HG02938 (cell line): ENCODE measurements at regions not wholly inside any gene's neighbourhood (a gene's known extent, or its start where the extent isn't known, plus 50 kb on each side); places are given as distances from the start of the nearest gene placed in this dataset.

Experiments
- ATAC-seq: cut with Tn5 transposase; IDR thresholded peaks from one replicate; pipeline ENCODE4 v1.9.1; 2021; ENCODE audit warnings: mild to moderate bottlenecking, moderate library complexity; ENCODE audit not compliant: unreplicated experiment

DNA sequence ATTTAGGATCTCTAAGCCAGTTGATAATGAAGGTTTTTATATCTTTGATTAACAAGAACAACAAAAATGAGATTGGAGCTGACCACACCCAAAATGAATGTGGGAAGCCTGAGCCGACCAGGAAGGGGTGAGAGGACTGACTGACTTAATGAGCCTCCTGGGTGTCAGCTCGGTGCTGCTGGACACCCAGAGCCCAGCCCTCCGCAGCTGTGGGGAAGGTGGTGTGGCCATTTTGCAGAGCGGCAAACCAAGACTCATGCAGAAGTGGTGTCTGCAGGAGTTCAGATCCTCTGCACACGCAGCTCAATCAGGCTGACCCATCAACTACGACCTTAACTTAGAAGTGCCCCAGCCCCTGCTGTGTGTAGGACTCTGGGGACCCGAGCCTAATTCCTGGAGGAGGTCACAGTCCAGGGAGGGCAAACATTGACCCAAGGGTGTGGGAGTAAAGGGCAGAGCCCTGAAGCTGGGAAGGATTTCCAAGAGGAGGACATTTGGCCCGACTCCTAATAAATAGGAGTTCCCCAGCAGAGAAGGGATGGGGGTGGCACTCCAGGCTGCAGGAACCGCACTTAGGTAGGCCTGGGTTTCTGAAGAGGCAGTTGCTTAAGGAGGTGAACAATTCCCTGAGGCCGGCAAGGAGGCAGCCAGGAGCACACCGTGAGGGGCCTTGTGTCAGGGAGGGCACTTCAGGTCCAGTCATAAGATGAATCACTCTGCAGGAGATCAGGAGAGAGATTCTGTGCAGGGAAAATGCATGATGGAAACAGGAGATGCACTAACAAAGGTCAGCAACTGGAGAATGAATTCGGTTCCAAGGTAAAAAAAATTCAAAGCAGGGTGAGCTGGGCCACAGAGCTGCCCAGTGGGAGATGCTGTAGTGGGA, 197.1 kb upstream of the TPM1 start:
- no peak for ATAC-seq

- ATAC-seq = no peak
Measured at GRCh38 chr15:62846131-62846804, 196.3 kb upstream of the TPM1 start.

DNA sequence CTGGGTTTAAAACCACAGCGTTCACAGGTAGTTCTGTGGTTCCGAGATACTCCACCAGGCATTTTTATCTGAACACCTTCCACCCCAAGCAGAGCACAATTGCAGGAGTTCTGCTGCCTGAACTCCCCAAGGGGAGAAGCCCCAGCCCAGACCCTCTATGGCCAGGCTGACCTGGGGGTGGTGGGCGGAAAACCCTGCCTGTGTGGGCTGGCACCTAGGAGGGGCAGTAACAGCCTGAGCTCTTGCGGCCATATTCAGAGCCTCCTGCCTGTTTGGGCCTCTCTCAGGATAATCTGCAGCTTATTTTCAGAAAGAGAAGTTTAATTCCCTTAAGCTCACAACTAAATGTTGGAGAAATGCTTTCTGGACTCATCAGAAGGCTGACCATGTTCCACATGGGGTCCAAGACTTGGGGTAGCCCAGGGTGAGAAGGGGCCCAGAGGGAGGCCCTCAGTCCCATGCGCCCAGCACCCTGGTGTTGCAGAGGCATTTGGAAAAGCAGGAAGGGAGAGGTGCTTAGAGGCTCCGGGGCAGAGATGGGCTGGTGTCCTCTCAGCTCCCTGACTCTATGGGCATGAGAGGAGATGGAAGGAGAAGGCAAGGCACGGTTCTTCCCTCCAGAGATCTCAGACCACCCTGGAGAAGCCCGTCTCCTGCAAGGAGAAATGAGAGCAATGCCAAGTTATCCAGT, 195.6 kb upstream of the TPM1 start:
- no peak for ATAC-seq

GRCh38 chr15:62847900-62848489, 194.6 kb upstream of the TPM1 start:
- ATAC-seq = no peak

GRCh38 chr15:62848632-62849050, 193.9 kb upstream of the TPM1 start:
- no peak for ATAC-seq

- no peak for ATAC-seq
Measured at GRCh38 chr15:62849316-62850106, 193.0 kb upstream of the TPM1 start.

DNA sequence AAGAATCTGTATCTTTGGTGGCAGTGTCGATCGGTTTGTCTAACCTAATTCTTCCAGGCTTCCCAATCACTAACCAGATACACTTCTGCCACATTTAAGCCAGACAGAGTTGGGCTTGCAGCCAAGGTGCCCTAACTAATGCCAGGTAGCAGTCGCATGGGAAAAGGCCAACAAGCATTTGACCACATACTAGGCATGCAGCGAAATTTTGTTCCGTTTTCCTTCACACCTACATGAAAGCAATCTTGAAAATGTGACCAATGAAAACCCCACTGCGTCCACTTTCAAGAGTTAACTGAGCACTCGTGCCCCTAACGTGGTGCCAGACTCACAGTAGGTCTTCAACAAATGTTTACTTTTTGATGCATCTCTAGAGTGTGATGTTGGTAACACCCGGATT, 192.2 kb upstream of the TPM1 start:
- ATAC-seq = no peak

DNA sequence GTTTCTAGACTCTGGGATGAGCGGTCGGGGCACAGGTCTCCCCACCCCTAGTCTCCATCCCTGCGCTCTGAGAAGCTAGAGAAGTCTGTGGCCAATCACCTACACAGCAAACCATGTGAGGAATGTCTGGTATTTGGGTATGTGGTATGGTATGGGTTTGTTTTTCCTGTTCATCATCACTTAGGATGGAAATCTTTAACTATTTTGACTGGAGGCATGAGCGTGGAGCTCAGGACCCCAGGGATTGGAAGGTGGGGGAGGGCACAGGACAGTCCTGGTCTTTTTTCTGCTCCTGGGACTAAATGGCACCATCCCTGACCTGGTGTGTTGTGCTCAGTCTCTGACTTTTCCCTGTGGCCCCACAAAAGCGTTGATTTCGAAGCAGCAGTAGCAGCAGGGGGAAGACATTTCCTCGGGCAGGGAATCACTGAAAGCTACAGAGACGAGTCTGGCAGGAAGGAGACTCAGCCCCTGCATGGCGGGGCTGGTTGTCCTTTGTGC, 191.7 kb upstream of the TPM1 start:
- ATAC-seq = no peak

DNA sequence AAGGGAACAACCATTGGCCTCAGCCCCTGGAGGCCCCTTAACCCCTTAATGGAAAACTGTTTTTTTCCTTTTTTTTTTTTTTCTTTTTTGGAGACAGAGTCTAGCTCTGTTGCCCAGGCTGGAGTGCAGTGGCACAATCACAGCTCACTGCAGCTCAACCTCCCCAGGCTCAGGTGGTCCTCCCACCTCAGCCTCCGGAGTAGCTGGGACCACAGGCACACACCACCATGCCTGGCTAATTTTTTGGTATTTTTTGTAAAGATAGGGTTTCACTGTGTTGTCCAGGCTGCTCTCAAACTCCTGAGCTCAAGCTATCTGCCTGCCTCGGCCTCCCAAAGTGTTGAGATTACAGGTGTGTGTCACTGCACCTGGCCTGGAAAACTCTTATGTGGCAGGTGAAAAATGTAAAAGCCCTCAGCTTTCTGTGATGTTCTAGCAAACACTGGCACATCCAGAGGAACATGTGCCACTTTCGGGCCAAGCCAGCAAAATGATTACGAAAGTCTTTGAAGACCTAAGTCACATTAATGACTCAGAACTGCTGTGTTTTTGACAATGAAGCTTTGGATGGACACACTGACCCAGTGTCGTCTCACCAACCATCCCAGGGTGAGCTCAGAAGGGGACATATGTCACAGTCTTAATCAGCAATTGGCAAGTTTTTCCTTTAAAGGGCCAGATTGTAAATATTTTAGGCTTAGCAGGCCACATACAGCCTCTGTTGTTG, 189.3 kb upstream of the TPM1 start:
- no peak for ATAC-seq

DNA sequence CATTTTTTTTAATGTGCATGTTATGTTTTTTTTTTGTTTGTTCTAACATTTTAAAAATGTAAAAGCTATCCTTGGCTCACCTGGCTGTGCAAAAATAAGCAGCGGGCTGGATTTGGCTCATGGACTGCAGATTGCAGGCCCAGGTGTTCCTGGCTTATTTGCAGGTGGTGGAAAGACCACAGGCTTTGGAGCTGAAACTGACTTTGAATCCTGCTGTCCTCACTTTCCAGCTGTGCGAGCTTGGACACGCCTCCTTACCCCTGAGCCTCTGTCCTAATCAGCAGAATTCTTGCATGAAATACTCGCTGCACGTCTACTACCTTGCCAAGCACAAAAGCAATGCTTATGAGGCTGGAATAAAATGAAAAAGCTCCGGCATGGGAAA, 188.7 kb upstream of the TPM1 start:
- ATAC-seq = no peak

- ATAC-seq = no peak
Measured at GRCh38 chr15:62854420-62855084, 188.0 kb upstream of the TPM1 start.

DNA sequence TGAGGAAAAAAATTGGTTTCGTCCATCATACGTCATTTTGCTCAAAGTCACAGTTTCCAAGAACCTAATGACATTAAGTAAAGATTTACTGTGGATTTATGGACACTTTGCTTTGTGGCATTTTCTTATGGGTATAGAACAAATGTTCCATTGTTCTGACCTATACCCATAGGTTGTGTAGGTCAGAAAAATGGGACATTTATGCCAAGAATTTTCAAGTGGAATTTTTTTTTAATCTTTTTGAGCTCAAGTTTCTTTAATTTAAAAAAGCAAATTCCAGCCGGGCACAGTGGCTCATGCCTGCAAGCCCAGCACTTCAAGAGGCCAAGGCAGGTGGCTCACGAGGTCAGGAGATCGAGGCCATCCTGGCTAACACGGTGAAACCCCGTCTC, 187.5 kb upstream of the TPM1 start:
- ATAC-seq = no peak

DNA sequence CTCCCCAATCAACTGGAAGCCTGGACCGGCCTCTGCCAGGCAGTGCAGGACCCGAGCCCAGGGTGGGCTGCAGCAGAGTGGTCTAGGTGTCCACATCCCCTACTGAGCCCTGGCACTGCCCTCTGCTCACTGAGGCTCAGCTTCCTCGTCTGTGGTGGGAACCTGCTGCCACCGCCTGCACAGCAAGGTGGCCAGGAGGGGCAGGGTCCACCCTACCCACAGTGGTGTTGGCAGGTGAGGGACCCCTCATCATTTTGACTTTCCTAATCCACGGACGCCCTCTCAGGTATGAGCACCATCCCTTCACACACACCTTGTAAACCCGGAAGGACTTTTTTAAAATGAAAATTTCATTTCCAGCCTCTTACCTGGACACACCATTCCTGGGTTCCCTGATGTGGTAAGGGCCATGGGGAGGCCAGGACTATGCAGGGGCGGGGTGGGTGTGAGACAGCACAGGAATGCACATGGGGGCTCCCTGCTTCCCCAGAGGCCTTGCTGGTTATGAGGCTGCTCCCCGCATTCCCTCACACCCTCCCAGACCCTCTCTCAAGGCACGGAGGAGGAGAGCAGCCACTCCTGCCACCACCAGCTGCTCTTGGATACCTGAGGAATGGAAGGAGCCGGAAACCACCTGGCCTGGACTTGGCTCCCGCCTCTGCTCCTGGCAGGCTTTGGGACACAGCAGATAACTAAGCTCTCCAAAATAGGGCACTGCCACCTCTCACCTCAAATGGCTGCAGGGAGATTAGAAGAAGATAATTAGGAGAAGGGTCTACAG, 185.9 kb upstream of the TPM1 start:
- no peak for ATAC-seq

DNA sequence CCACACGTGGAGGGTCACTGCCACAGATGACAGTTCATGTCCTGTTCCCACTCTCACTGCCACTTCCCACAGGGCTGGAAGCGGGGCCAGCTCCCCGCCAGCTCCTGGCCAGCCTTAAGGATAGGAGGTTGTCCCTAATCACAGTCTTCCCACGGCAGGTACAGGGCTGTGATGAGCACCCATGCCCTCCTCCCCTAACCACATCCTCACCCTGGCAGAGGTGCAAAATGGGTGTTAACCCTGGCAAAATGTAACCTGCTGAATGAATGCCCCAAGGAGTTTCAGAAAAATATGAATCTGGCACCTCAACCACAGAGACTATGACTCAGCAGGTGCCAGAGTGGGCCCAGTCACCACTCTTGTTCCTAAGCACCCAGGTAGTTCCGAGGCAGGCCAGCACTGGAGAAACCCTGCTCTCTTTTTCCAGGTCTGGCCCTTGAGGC, 185.1 kb upstream of the TPM1 start:
- no peak for ATAC-seq

- no peak for ATAC-seq
Measured at GRCh38 chr15:62858343-62858742, 184.2 kb upstream of the TPM1 start.

DNA sequence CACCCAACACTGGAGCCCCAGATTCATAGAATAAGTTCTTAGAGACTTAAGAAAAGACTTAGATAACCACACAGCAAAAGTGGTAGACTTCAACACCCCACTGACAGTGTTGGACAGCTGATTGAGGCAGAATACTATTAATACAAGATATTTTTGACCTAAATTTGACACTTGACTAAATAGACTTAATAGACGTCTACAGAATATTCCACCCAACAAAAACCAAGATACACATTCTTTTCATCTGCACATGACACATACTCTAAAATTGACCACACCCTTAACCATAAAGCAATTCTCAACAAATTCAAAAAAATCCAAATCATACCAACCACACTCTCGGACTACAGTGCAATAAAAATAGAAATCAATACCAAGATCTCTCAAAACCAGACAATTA, 179.8 kb upstream of the TPM1 start:
- no peak for ATAC-seq

- ATAC-seq = no peak
Measured at GRCh38 chr15:62866366-62866765, 176.2 kb upstream of the TPM1 start.

DNA sequence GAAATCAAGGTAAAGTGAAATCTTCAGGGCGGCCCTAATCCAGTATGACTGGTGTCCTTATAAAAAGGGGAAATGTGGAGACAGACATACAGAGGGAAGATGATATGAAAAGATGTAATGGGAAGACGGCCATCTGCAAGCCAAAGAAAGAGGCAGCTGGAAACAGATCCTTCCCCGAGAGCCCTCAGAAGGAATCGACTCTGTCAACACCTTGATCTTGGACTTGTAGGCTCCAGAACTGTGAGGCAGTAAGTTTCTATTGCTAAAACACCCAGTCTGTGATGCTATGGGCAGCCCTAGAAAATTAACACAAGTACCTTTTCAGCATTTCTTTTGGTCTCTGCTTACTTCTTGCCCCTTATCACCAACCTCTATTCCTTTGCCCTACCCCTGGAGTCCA, 174.7 kb upstream of the TPM1 start:
- ATAC-seq = no peak
